ENCODE measurements at regions not wholly inside any gene's neighbourhood (a gene's known extent, or its start where the extent isn't known, plus 50 kb on each side); places are given as distances from the start of the nearest gene placed in this dataset.
"Not testable (repeated sequence)": the region's sequence is repeated elsewhere in the genome, so short reads cannot be mapped to it uniquely, and the experiment has no call there.

DNA sequence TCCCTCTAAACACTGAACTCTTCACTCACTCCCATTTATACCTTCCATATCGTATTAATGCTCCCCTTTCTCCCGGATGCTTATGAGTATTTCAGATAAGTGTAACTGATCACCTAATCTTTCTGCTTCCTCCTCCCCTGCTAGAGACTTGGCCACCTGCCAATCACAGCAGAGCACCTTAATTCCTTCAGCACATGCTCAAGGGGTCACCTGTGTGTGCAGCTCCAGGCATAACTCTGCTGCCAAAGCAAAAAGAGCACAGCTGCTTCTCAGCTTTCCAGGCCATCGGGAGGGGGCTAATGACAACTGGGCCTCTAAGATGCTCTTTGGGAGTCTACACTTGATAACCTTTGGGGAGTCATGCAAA lies 106.9 kb upstream of the DYRK2 start:
- no peak overlapping the region for H3K27ac Mint-ChIP-seq
- POLR2A ChIA-PET: no interaction called here
- peaks cover 26% of the 10 kb centered on the region for H3K4me1 Mint-ChIP-seq (ENCODE audit: low read depth)
- intact Hi-C loops (cut with micrococcal nuclease): no loop called here
- CTCF ChIA-PET: no interaction called here
- H3K4me3 Mint-ChIP-seq: no peak overlapping the region
- no peaks in the 10 kb centered on the region for H3K27me3 Mint-ChIP-seq
- DNase-seq: no peak
- no peaks in the 10 kb centered on the region for H3K9me3 Mint-ChIP-seq
- TF ChIP-seq, protein P1, sequence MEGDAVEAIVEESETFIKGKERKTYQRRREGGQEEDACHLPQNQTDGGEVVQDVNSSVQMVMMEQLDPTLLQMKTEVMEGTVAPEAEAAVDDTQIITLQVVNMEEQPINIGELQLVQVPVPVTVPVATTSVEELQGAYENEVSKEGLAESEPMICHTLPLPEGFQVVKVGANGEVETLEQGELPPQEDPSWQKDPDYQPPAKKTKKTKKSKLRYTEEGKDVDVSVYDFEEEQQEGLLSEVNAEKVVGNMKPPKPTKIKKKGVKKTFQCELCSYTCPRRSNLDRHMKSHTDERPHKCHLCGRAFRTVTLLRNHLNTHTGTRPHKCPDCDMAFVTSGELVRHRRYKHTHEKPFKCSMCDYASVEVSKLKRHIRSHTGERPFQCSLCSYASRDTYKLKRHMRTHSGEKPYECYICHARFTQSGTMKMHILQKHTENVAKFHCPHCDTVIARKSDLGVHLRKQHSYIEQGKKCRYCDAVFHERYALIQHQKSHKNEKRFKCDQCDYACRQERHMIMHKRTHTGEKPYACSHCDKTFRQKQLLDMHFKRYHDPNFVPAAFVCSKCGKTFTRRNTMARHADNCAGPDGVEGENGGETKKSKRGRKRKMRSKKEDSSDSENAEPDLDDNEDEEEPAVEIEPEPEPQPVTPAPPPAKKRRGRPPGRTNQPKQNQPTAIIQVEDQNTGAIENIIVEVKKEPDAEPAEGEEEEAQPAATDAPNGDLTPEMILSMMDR (IDR thresholded peaks at IDR 0.05): no peak
- H3K36me3 Mint-ChIP-seq (ENCODE audit: low read depth): no peaks in the 10 kb centered on the region
- no peak for ATAC-seq

DNA sequence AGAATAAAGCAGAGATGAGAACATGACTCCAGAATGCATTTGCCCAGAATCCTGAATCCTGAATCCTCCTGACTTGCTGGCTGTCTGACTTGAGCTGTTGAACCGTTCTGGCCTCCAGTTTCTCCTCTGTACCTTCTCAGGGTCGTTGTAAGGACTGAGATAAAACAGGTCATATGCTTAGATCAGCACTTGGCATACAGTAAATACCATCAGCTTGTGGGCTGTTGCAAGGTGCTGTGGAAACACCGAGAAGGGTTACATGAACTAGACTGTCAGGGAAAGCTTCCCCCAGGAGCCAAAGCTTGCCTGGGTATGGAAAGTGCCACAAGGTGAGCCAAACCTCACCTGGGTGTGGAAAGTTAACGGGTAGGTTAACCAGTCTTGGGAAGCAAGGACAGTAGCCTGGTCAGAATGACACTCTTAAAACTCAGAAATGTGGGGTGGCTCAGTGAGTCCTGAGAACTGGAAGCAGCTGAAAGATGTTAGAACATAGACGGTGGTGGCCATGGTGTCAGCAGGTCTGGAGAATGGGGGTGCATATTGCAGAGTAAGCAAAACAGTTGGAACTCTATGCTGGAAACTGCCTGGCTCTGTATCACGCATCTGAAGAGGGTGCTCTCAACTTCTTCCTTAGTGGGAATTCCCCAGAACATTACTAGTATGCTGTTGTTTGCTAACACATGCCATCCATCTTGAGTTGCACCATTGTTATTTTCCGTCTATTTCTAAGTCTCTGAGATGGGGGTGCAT lies 105.3 kb upstream of the DYRK2 start:
- no peak for DNase-seq
- Mint-ChIP-seq H3K4me1 (ENCODE audit: low read depth) (peaks cover 26% of the 10 kb centered on the region), H3K9me3 (no peaks in the 10 kb centered on the region), H3K4me3 (no peak overlapping the region), H3K27me3 (no peaks in the 10 kb centered on the region), H3K27ac (no peak overlapping the region), H3K36me3 (ENCODE audit: low read depth) (no peaks in the 10 kb centered on the region)
- CTCF ChIA-PET: no interaction called here
- intact Hi-C loops (cut with micrococcal nuclease): no loop called here
- TF ChIP-seq, protein P1 (IDR thresholded peaks at IDR 0.05): no peak
- POLR2A ChIA-PET: interaction anchor here (0.6 to 1.0 kb wide), 3 partner anchors 13 to 28 kb away, joined by 3 read pairs; no protein-coding TSS in a partner anchor
- ATAC-seq: no peak

DNA sequence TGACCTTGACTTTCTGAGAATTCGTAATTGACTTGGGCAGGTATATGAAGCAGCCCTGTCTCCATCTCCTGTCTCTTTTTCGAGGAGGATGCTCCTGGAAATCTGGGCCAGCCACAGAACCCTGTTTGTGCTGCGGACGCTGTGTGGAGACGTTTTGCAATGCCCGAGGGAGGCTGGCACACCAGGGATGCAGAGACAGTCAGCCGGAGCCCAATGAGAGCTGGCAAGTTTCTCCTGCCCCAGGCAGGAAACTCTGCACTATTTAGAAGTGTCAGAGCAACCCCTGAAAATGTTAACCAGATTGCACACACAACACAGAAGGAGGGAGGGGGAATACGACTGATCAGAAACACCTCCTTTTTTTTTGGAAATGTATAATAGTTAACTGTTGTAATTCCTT lies 103.2 kb upstream of the DYRK2 start:
- no peak for DNase-seq
- ATAC-seq: no peak
- no peaks in the 10 kb centered on the region for H3K27me3 Mint-ChIP-seq
- intact Hi-C loops (cut with micrococcal nuclease): no loop called here
- TF ChIP-seq, protein P1 (IDR thresholded peaks at IDR 0.05): no peak
- H3K36me3 Mint-ChIP-seq (ENCODE audit: low read depth): no peaks in the 10 kb centered on the region
- H3K4me3 Mint-ChIP-seq: no peak overlapping the region
- ChIA-PET POLR2A (no interaction called here), CTCF (interaction anchor here (1.2 kb wide), 1 partner anchor 10 kb away, joined by 3 read pairs; no protein-coding TSS in a partner anchor)
- H3K27ac Mint-ChIP-seq: no peak overlapping the region
- peaks cover 26% of the 10 kb centered on the region for H3K4me1 Mint-ChIP-seq (ENCODE audit: low read depth)
- H3K9me3 Mint-ChIP-seq: no peaks in the 10 kb centered on the region

DNA sequence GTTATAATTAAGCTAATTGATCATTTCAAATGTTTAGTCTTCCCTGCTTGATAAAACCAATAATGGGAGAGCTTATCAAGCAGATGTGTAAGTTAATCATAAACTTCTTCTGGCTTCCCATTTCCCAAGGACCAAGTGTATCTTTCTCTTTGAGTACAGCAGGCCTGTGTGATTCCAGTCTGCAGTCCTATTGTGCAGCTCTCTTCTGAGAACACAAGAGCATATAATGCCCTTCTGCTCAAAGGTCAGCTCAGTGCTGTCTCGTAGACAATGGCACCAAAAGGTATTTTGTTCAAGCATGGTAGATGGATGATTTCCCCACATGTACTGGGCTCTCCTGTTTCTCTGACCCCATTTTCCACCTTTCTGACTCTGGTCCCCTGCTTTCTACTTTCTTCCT lies 101.8 kb upstream of the DYRK2 start:
- ChIA-PET POLR2A (interaction anchor here (1.1 kb wide), 1 partner anchor 50 kb away, joined by 4 read pairs; no protein-coding TSS in a partner anchor), CTCF (interaction anchor here (1.9 kb wide), 1 partner anchor 105 kb away, joined by 4 read pairs; no protein-coding TSS in a partner anchor)
- intact Hi-C loops (cut with micrococcal nuclease): no loop called here
- H3K4me3 Mint-ChIP-seq: no peak overlapping the region
- H3K36me3 Mint-ChIP-seq (ENCODE audit: low read depth): no peaks in the 10 kb centered on the region
- no peak for ATAC-seq
- H3K27ac Mint-ChIP-seq: no peak overlapping the region
- TF ChIP-seq, protein P1 (IDR thresholded peaks at IDR 0.05): no peak
- DNase-seq: no peak
- H3K27me3 Mint-ChIP-seq: no peaks in the 10 kb centered on the region
- H3K4me1 Mint-ChIP-seq (ENCODE audit: low read depth): peaks cover 16% of the 10 kb centered on the region
- H3K9me3 Mint-ChIP-seq: peaks cover 8% of the 10 kb centered on the region

DNA sequence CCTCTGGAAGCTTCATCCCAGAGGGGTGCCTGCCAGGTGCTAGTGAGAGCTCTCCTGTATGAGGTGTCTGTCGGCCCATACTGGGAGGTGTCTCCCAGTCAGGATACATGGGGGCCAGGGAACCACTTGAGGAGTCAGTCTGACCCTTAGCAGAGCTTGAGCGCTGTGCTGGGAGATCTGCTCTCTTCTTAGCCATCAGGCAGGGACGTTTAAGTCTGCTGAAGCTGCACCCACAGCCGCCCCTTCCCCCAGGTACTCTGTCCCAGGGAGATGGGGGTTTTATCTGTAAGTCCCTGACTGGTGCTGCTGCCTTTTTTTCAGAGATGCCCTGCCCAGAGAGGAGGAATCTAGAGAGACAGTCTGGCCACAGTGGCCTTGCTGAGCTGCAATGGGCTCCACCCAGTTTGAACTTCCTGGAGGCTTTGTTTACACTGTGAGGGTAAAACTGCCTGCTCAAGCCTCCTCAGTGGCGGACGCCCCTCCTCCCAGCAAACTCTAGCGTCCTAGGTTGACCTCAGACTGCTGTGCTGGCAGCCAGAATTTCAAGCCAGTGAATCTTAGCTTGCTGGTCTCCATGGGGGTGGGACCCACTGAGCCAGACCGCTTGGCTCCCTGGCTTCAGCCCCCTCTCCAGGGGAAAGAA lies 93.3 kb upstream of the DYRK2 start:
- H3K4me3 Mint-ChIP-seq; intact Hi-C loops (cut with micrococcal nuclease); H3K36me3 Mint-ChIP-seq (ENCODE audit: low read depth); H3K27me3 Mint-ChIP-seq; POLR2A ChIA-PET: not testable (repeated sequence)
- peak; percentile 32 for DNase-seq
- peak overlapping the region; percentile 46 for H3K27ac Mint-ChIP-seq
- CTCF ChIA-PET: interaction anchor here (0.9 kb wide), 1 partner anchor 10 kb away, joined by 3 read pairs; no protein-coding TSS in a partner anchor
- peaks cover 15% of the 10 kb centered on the region for H3K9me3 Mint-ChIP-seq
- peak; percentile 45 for ATAC-seq
- peaks cover 14% of the 10 kb centered on the region for H3K4me1 Mint-ChIP-seq (ENCODE audit: low read depth)
